HG02852 (cell line): ENCODE measurements at regions not wholly inside any gene's neighbourhood (a gene's known extent, or its start where the extent isn't known, plus 50 kb on each side); places are given as distances from the start of the nearest gene placed in this dataset.

Experiments used
- ATAC-seq: cut with Tn5 transposase; IDR thresholded peaks from one replicate; pipeline ENCODE4 v1.9.1; 2021; ENCODE audit warnings: mild to moderate bottlenecking, moderate library complexity; ENCODE audit not compliant: unreplicated experiment

DNA sequence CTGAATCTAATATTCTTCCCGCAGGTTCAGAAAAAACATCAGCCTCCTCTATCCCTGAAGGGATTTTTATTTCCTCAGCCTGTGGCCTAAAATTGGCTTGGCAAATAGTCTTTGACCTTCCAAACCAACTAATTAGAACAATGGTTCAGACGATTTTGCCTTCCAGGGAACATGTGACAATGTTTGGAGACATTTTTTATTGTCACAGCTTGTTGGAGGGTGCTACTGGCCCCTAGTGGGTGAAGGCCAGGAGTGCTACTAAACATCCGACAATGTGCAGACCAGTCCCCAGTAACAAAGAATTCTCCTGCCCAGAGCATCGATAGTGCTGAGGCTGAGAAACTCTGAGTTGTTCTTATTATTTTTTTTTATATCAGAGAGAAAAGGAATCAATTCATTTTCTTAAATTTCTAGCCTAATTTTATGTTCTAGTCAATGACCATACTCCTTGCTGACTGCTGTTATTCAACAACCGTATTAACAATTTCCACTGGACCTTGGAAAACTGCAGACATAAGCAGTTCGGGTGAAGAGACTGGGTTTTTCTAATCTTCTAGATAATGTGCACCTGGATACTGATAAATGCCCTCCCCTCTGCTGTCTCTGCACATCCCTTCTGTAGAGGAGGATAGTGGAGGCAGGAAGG is 280.7 kb downstream of the LMX1A start:
- peak; percentile 62 for ATAC-seq

DNA sequence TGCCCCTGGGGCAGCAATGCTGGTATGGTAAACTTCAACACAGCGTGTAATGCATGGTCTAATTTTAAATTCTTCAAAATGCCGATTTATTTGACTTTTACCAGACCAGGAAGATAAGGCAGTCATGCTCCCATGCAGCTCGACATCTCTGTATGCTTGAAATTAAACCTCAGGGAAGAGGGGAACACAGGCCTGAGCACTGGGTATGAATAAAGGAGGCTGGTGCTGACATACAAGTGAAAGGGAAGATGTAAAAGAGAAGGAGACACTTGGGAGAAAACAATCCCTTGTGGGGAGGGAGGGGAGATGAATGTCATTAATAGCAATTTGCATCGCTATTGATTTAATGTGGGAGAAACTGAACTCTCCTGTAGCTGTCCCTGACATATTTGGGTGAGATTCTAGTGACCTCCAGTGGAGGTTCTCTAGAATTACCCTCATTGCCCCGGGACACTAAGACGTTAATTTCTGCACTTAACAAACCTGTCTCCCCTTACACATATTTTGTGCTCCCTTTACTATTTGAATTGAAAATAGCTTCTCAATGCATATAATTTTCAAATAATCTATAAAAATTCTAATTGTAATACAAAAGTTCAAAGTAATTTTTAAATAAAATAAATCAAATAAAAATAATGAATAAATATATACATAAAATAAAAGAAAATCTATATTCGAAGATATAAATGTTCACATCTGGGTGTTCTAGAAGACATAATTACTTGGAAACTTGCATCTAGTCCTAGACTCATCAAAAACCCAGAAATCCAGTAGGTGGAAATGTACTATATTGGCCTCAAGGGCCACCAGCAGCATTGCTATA is 283.1 kb downstream of the LMX1A start:
- ATAC-seq: no peak

DNA sequence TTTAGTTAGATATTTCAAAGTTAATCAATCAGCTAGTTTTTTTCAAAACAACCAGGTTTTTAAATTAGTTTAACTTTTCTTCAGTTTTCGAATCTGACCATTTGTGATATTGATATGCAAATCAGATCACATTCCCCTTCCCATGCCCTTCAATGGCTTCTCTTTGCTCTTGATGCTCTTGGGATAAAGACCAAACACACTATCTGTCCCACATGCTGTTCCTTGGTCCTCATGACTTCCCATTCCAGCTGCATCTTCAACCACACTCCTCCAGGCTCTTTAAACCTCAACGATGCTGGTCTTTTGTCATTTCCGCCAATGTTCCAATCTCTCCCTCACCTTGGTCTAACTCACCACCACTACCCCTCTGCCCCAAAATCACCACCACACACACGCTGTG is 285.8 kb downstream of the LMX1A start:
- no peak for ATAC-seq

DNA sequence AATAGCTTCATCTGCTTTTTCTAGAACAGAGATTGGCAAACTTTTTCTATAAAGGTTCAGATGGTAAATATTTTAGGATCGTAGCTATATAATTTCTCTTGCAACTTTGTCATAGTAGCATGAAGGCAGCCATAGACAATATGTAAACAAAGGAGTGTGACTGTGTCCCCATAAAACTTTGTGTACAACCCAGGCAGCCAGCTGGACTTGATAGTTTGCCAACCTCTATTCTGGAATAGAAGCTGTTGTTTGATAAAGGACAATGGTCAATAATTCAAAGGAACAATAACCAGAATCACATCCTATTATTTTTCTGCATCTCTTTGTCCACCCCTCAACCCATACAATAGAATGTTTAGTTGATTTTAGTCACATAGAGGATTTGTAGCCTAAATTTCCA is 286.7 kb downstream of the LMX1A start:
- no peak for ATAC-seq

DNA sequence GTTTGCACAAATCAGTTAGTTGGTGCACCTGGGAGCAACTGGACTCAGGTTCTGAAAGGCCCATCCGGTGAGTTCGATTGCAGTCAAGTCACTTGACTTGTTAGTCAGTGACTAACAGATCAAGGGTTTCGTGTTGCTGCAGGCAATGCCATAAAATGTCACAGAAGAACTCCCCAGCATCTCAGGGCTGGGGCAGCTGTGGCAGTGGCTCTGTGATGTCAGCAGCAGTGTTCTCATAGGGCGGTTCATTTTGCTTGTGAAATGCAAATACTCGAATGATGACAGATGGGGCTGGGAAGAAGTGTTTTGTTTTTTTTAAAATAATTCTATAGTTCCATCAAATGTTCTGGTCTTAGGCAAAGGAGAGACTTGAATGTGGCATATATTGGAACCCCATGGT is 287.8 kb downstream of the LMX1A start:
- no peak for ATAC-seq

DNA sequence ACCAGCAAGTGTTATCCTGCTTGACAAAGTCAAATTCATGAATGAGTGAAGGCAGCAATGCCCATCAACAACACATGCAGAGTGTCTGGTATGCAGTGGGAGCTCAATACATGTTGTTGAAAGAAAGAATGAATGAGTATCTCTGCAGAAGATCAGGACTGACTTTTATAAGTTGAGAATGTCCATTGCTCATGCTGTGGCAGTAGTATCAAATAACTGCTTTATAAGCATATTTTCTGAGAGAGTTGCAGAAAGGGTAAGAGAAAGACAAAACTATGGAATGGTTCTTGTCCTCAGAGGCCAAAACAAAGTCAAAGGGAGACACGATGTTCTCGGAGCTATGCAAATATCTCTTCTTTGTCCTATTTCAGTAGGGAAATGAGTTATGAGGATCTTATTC is 288.7 kb downstream of the LMX1A start:
- no peak for ATAC-seq

DNA sequence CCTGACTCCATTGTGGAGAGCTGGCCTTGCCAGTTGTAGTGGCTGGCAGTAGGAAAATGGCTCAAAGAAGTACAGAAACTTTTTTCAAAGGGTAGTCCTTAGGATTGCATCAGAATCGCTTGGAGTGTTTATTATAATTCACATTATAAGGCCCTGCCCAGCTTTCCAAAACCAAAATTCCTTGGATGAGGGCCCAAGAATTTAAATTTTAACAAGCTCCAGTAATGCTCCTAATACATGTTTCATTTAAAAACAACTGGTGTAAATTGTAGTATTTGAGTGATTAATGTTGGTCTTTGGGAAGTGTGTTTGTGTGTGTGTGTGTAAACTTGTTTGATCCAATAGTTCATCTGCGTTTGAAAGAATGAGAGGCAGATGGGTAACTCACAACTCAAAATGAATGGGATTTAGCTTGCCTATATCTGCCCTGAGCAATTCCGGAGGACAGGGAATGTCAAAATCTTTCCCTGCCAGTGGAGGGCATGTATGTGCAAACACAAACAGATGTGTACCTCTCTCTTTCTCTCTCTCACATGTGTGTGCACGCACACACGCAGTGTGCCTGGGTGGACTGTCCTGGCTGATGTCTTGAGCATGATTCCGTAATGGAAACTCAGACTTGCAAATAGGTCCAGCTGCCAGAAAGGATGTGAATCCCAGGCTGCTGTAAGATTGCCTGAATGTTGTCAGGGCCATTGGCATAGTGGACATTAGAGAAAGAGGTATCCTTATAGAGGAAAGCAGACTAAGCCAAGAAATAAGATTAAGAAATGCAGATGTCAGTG is 293.1 kb downstream of the LMX1A start:
- no peak for ATAC-seq

DNA sequence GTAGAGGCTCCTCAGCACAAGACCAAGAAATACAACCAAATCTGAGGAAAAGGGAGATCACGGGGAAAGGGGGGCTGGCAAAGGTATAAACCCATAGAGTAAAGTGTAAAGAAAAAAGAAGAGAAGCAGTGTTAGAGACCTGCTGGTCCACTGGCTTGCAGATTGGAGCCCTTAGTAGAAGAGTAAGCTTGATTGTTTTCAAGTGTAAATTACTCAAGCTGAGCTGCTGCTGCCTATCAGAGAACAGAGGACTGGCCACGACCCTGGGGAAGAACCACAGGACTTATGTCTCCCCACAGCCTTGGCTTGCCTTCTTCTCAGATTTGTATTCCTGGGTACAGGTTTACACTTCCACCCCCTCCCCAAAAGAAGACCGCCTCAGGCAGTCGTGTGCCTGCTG is 294.2 kb downstream of the LMX1A start:
- ATAC-seq: no peak

DNA sequence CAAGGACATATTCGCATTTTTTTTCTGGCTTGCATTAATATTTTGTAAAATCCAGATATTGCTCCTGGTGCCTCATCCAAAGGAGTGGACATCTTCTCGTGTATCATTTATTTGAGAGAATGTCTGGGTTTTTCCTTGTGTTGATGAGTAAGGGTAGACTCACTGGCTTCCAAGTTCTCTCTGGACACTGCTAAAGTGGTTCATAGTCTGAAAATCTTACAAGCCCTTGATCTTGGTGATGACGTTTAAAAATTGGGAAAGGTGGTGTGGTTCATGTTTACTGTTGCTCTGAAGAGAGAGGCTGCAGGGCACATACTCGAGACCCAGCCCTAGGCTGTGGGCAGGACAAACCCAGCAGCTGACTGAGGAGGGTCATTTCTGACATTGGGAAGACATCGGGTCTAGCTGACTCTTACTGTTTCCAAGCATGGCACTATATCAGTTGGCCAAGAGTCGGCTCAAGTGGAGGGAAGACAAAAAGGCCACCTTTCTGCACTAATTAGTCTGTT is 296.2 kb downstream of the LMX1A start:
- no peak for ATAC-seq

DNA sequence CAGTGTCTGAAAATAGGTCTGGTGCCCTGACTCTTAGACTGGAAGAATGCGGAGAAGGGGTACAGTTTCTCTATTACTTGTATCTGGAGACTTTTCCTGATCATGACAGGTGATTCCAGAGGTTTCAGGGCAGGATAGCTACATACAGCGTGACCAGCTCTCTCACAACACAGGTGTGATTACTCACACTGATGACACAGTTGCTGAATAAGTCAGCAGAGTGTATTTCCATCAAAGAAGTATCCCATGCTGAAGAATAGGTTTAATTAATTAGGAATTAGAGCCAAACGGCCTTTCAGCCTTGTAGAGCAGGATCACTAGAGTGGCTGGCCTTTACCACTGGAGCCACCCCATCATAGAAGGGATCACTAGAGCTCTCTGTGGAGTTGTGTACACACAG is 298.6 kb downstream of the LMX1A start:
- ATAC-seq: no peak

DNA sequence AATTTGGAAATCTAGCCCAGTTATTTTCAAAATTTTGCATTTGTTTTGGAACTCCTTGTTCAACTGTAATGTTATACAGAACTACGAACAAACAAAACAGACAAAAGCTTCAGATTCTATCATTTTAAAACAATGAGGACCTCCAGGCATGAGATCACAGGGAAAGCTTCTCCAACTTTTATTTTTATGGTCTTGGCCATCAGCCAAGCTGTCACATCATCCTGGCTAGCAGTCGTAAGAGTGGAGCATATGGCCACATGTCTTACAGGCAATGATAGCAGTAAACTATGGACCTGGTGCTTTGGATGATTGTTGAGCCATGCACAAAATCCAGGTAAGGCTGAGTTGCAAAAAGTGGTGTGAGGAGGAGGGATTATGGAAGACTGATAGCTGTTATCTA is 299.6 kb downstream of the LMX1A start:
- ATAC-seq: no peak

DNA sequence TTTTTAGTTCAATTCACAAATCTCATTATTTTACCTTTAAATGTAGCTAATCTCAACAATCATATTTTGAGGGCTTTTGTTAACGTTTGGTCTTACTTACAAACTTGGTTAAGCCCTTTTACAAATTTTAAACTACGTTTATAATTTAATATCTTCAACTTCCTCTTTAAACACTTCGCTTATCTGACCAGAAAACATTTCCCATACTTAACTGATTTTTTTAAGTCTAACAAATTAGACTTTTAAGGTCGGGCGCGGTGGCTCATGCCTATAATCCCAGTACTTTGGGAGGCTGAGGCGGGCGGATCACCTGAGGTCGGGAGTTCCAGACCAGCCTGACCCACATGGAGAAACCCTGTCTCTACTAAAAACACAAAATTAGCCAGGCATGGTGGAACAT is 300.9 kb downstream of the LMX1A start:
- ATAC-seq: no peak

DNA sequence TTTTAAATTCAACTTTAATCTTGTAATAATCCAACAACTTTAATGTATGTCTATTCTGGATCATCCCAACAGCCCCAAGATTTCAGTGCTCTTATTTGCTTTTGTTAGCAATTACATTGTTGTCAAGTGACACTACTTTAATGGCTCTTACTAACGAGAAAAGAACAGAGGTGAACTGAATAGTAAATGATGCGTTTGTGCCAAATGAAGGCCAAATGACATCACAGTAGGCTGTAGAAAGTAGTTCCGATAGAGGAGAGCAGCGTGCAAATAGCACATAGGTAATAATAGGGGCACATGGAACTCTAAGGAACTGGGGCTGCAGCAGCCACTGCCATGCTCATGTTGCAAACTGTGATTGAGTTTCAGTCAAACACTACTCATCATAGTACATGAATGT is 301.9 kb downstream of the LMX1A start:
- ATAC-seq: no peak

DNA sequence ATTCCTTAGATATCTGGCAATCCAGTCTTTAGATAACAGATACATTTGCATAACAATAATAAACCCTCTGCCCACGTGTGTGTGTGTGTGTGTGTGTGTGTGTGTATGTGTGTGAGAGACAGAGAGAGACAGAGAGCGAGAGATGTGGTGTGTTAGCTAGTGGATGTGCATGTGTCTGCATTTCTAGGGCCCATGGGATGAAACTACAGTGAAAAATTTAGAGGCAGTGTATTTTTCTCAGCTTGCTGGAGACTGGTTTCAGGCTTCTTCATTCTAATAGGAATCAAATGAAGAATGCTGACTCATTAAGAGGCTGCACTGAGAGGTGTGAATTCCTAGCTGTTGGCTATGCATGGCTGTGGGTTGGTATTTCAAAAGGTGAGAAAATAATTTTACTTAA is 303.2 kb downstream of the LMX1A start:
- ATAC-seq: no peak

DNA sequence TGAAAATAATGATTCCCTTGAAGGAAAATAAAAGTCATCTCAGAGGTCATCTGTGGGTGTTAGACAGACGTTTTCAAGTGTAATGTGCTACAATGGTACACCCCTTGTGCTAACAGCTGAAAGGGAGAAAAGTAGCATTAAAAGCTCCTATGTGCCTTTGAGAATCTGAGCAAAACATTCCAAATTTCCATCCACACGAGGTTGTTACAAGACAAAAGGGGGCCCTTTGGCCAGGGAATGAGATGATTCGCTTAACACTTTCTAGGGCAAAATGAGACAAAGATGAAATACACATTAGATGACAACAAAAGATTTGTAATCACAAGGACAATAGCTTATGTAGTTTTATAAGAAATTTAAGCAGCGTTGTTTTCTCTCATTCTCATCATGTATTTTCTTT is 303.6 kb downstream of the LMX1A start:
- ATAC-seq: no peak

DNA sequence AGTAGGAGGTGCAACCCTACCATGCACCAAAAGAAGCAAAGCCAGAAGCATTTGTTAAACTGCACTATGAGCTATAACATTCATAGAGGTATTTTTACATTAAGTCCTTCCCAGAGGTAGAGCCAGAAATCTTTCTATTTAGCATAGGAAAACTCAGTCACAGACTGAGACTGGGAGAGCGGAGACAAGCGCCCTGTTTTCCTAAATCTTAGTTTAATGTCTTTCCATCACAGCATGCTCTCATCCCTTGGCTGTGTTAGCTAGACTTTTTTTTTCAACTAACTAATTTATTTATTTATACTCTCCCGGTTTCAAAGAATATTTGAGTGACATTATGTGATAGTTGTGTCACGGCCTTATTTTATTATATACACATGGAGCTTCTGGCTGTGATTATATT is 304.1 kb downstream of the LMX1A start:
- no peak for ATAC-seq

DNA sequence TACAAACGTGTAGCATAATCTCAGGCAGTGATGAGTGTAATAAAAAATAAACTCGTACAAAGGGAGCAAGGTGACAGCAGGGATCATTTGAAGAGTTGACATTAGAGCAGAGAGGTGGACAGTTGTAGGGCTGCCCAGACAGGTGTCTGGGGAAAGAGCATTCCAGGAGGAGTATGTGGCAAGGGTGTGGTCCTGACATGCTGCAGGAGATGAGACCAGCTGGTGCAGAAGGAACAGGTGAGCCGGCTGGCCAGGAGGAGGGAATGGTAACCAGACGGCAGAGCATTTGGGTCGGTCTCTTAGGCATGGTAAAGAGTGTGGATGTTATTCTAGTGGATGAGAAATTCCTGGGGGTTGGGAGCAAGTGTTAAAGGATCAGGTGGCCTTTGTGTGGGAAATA is 306.3 kb downstream of the LMX1A start:
- no peak for ATAC-seq

DNA sequence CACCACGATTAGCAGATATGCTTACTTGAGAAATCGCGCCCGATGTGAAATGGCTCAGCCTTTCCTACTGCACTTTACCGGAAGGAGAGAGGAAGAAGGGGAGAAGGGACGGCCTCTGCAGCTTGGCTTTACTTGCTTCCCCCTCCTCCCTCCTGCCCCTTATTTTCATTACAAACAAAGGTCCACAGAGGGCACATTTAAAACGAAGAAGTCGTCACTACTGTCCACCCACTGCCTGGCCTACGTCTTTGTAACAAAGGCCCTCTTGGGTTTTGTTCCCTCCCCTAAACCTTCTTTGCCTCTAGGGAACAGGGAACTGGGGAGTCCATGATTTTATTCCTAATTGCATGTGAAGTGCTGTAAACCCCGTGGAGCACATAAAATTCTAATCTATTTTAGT is 308.5 kb downstream of the LMX1A start:
- no peak for ATAC-seq

DNA sequence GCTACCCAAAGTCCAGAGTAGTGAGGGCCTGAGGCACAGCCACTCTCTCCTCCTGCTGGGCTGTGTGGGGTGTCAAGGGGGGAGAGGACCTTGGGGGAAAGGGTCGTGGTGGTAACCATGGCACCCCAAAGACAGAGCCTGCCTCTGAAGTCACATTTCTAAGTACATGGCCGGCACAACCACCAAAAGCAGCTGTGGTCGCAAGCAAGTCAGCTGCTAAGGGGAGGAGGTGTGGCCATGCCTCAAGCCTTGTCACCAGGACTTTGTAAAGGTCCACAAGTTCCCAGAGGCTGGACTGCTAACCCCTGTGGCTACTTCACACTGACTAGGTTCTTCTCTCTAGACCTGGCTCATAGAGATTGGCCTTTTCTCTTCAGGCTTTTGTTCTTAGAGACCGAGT is 310.6 kb downstream of the LMX1A start:
- ATAC-seq: no peak

DNA sequence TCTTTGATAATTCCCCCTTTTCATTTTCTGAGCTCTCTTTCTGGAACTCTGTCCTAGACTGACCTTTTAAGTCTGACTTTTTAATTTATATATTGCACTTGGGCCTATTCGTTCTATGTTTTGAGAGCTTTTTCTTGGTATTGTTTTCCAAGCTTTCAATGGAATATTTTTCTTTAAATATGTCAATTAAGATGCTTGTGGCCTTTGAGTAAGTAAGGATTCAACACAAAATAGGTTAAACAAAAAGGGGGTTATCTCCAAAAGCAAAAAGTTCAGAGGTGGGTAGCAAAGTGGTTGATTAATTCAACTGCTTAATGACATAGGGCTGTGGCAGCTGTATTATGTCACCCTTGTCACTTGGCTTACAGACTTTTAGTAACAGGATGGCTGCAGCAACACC is 315.9 kb downstream of the LMX1A start:
- no peak for ATAC-seq

DNA sequence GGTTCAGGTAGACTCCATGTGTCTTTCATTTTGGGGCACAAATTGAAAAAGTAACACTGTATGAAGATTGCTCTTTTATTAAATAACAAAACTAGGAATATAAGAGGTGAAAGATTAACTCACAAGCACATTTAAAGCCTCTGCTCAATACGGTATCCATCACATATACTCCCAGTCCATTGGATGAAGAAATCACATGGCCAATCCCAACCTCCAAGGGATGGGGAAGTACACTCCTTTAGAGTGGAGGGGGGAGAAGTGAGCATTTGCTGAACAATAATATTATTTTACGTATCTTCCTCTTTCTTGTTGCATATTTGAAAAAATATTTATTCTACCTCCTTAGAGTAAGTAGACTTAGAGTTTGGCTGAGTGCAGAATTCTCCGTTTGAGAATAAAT is 316.5 kb downstream of the LMX1A start:
- no peak for ATAC-seq

DNA sequence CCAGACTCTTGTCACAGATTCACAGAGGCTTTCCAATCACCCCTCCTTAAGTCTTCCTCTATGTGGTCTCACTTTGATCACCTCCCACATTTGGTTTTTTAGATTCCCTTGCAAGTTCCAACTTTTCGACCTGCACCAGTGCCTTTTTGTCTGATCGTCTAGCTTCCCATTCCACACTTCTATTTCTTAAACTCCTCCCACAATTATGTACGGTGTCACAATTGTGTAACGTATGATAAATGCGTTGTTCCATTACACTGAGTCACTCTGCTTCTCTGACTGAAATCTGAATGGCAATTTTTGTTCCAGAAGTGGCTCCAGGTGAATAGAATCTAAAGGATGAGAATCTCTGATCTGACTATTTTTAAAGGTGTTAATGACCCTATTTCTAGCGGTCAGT is 320.1 kb downstream of the LMX1A start:
- ATAC-seq: no peak
